GM18861 (cell line): ENCODE measurements at regions not wholly inside any gene's neighbourhood (a gene's known extent, or its start where the extent isn't known, plus 50 kb on each side); places are given as distances from the start of the nearest gene placed in this dataset.

ENCODE experiments used
- ATAC-seq: cut with Tn5 transposase; IDR thresholded peaks from one replicate; pipeline ENCODE4 v1.9.1; 2021; ENCODE audit not compliant: unreplicated experiment

- no peak for ATAC-seq
Measured at GRCh38 chr4:83819582-83819981, 283.7 kb downstream of the GPAT3 start.

DNA sequence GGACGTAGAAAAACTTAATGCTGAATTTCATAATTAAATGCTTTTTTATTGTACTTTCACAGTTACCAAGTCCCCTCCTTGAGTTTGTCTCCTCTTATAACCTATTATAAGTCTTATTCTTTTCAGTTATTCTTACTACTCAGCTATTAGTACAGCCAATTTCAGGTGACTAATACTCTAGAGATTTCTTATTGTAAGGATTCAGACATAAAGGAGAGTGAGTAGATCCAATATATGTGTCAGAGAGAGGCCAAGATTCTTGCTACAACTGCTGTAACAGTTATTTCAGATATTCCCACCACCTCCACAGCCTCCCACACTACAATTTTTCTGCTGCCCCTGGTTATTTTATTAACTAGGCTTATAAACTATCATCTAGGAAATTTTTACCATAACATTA, 274.5 kb downstream of the GPAT3 start:
- ATAC-seq, result no peak

DNA sequence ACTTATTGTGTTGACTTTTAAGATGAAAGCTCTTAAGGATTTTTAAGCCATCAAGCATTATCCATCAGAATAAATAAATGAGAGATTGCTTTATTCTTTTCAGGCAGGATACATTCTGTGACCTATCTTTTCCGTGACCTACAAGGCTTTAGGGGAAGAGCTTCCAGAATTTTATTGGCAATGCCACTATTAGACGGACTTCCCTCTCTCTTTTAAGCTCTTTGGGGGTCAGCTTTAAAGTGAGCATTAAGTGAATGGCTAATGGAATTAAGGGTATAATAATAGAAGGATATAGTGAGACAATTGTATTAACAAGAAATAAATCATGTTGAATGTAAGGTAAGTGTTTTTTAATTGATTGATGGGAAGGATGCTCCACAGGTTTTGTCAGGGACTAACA, 273.7 kb downstream of the GPAT3 start:
- no peak for ATAC-seq

- ATAC-seq, result no peak
Measured at GRCh38 chr4:83793481-83793880, 257.6 kb downstream of the GPAT3 start.

DNA sequence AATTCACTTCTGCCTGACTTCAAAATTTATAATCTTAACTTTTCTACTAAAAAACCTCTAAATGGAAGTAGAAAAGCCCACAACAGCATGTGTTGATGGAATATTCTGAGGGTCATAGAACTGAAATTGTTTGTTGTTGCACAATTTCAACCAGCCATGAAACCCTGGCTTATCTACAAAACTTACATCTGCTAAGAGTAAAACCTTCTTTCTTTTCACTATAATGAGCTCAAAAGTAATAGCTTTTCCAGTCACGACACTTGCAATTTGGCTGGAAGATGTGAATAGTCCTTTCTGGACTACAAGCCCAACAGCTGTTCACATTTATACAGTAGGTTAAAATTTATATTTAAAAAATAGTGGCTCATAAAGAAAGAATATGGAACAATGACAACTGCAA, 250.0 kb downstream of the GPAT3 start:
- ATAC-seq, result no peak

GRCh38 chr4:83783215-83783614, 247.3 kb downstream of the GPAT3 start:
- ATAC-seq, result no peak

DNA sequence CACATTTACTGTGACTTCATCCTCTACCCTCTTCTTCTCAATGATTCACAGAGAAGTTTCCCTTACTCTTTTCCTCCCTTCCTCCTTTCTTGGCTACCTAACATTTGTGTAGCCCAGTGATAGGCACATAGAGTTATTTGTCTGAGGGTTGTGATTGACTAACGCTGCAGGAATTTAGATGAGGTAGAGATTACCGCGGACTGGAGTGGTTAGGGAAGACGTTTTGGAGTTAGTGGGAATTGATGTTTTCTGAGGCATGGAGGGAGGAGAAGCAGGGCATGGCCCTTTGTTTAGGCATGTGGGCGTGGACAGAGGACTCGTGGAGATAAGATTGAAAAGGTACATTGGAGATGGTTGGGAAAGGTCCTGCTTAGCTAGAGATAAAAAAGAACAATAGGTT, 246.7 kb downstream of the GPAT3 start:
- ATAC-seq, result no peak

DNA sequence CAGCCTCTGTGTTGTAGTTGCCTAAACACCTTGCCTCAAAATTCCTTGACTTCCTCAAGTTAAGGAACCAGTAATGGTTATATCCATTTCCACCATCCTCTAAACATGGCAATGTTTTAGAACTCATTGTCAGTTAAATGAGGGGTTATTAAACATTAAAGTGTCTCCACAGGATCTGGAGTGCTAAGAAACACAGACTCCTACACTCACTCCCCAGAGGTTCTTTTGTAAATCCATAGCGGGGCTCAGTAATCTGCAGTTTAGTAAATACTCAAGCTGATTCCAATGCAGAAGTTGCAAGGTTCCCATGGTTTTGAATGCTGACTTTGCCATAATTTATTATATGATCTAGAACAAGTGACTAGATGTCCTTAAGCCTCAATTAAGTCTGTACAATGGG, 245.5 kb downstream of the GPAT3 start:
- no peak for ATAC-seq

- no peak for ATAC-seq
Measured at GRCh38 chr4:83780053-83780733, 244.3 kb downstream of the GPAT3 start.

- no peak for ATAC-seq
Measured at GRCh38 chr4:83779103-83780052, 243.5 kb downstream of the GPAT3 start.

DNA sequence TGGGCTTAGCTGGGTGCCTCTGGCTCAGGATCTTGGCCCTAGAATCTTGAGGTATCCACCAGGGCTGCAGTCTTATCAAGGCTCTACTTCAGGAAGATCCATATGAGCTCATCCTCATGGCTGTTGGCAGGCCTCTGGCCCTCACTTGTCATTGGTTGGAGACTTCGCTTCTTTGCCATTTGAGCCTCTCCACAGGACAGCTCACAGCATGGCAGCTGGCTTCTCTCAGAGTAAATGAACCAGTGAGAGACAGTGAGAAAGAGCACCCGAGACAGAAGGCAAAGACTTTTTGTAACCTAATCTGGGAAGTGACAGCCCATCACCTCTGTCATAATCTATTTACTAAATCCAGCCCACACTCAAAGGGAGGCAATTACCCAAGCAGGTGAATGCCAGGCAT, 236.8 kb downstream of the GPAT3 start:
- ATAC-seq, result no peak

- no peak for ATAC-seq
Measured at GRCh38 chr4:83771113-83771705, 235.3 kb downstream of the GPAT3 start.

DNA sequence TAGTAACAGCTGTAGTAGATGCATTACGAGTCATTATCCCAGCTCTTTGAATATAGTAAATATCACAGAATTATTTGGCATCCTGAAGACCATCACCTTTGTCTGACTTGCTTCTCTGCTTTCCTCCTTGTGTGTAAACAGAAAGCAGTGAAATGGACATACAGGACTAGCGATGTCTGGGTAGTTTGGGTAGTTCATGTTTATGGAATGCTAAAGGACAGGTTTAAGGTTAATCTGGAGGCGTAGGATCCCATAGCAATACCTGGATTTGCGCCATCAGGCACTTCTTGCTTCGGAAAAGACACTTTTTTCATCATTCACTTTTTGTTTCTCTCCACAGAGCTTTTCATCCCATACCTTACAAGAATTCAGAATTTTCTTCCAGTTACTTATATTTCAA, 232.2 kb downstream of the GPAT3 start:
- ATAC-seq, result no peak

DNA sequence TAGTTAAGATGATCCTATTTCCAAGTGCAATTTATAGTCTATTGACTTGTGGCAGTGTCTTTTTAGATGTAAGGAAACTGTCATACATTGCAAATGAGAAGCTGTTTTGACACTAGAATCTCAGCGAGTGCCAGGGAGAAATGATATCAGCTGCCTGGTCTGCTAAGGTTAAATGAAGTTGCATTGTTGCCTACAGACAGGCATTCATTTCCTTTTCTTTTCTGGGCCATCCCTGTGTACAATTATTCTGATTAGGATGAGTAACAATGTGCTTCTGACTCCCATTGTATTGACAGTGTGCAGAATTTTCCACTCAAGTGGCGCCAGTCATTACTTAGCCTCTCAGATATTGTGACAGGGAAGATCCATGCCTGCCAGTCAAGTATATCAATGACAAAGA, 231.2 kb downstream of the GPAT3 start:
- no peak for ATAC-seq

GRCh38 chr4:83759611-83760010, 223.7 kb downstream of the GPAT3 start:
- ATAC-seq, result no peak

DNA sequence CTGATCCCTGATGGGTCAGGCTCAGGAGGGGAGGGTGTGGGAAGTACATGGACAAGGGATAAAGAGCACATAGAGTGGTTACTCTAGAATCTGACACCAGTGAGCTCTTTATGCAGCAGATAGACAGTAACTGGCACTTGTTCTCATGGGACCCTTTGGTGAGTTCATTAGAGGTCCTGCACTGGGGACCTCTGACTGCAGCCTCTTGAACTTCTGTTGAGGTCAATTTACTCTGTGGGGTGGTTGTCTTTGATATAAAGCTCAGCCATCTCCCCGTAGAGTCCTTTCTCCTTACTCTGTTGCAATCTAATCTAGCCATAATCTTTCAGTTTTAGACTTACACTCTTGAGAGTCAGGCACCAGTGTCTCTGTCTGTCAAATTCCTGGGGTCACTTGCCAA, 222.4 kb downstream of the GPAT3 start:
- no peak for ATAC-seq

DNA sequence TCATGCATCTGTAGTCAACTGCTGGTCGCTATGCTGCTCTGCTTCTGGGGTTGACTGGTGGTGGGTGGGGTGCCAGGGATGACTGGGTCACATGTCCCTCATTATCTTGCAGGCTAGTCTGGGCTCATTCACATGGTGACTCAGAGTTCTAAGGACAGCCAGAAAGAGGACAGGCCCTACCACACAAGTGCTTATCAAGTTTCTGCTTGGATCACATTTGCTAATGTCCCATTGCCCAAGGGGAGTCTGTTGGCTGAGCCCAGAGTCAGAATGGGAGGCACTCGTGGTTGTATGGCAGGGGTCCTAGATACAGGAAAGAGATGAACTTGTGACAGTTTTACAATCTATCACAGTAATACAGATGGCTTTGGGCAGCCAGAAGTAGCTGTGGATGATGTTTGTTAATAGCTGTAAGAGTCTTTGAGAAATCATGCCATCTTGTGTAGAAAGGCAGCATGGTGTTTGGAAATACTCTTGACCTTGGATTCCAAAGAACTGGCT, 221.3 kb downstream of the GPAT3 start:
- ATAC-seq, result no peak

GRCh38 chr4:83753260-83753659, 217.4 kb downstream of the GPAT3 start:
- ATAC-seq, result no peak

DNA sequence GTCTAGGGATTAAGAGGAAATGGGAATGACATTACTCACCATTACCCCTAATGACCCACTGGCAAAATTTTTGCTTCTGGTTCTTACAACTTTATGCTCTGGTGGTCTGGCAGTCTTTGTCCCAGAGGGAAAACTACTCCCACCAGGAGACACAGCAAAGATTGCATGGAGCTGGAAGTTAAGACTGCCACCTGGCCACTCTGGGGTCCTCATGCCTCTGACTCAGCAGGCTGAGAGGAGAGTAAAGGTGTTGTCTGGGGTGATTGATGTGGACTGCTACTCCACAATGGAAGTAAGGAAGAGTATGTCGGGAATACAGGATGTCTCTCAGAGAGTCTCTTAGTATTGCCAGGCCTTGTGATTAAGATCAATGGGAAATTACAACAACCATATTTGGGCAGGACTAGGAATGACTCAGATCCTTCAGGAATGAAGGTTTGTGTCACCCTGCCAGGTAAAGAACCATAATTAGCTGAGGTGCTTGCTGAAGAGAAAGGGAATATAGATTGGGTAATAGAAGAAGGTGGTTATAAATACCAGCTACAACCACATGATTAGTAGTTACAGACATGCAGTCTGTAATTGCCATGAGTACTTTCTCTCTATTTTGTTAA, 215.5 kb downstream of the GPAT3 start:
- ATAC-seq, result no peak

DNA sequence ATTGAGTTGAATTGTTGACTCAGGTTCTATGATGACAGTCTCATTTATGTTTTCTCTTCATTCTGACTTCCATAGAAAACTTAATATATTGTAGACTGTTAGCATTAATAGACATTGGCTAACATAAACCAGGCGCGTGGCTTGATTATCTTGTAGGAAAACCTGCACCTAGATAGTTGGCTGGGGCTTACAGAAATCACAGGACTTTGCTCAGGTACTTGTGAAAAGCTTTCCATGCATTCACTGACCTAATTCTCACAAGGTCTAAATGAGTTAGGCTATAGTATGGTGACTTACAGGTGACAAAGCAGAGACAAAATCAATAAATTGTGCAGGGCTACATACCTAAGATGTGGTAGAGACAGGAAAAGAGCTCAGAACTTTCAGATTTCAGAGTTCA, 212.8 kb downstream of the GPAT3 start:
- no peak for ATAC-seq

GRCh38 chr4:83738895-83739294, 203.0 kb downstream of the GPAT3 start:
- ATAC-seq, result no peak
